H1 (cell line): ENCODE measurements at regions not wholly inside any gene's neighbourhood (a gene's known extent, or its start where the extent isn't known, plus 50 kb on each side); places are given as distances from the start of the nearest gene placed in this dataset.
A peak's percentile ranks its signal among the peaks of the same experiment; 100 is the strongest.

Experiments
- CTCF ChIA-PET: fragments of 300-600 bp; sonication (Branson Sonifier 250); formaldehyde crosslinking; loops from one replicate; lab custom pipeline; 2021; ENCODE audit not compliant: partially characterized antibody; lab: Charles Lee
- POLR2A ChIA-PET: fragments of 300-600 bp; sonication (Branson Sonifier 250); formaldehyde crosslinking; loops from one replicate; lab custom pipeline; 2021; ENCODE audit warnings: inconsistent platforms; ENCODE audit not compliant: partially characterized antibody; lab: Charles Lee
- DNase-seq, 2 experiments: peaks; one replicate each; pipeline versions ENCODE4 v3.0.0 to v3.0.0-alpha.2; 2010 to 2022; ENCODE audit warnings: low spot score in 2 of 2, low read depth in 1 of 2, mixed read lengths in 1 of 2
- FAIRE-seq: peaks from 2 replicates; lab custom pipeline; 2011; peaks lifted over from hg19 to GRCh38; lab: Jason Lieb, UNC
- H2AFZ ChIP-seq: 2 replicates; pipeline ENCODE4 v1.8.1; 2012; ENCODE audit warnings: low read length, inconsistent platforms
- H2AK5ac ChIP-seq: 2 replicates; pipeline ENCODE4 v1.6.1; 2013; ENCODE audit warnings: low read depth, low read length
- H2BK120ac ChIP-seq: replicated peaks from 2 replicates; pipeline ENCODE3; 2013; ENCODE audit warnings: low read depth, low read length, inconsistent platforms
- H2BK12ac ChIP-seq: 2 replicates; pipeline ENCODE4 v1.6.1; 2013; ENCODE audit warnings: low read depth, low read length
- H2BK15ac ChIP-seq: 2 replicates; pipeline ENCODE4 v1.6.1; 2013; ENCODE audit warnings: low read length
- H2BK20ac ChIP-seq: 2 replicates; pipeline ENCODE4 v1.6.1; 2013; ENCODE audit warnings: low read length
- H2BK5ac ChIP-seq: 2 replicates; pipeline ENCODE4 v1.6.1; 2013; ENCODE audit warnings: low read depth, low read length
- H3K14ac ChIP-seq: 2 replicates; pipeline ENCODE4 v1.6.1; 2013; ENCODE audit warnings: inconsistent platforms; ENCODE audit not compliant: insufficient read length
- H3K18ac ChIP-seq: 2 replicates; pipeline ENCODE4 v1.6.1; 2013; ENCODE audit warnings: low read length; ENCODE audit errors: extremely low read depth
- H3K23ac ChIP-seq: 2 replicates; pipeline ENCODE4 v1.6.1; 2013; ENCODE audit warnings: inconsistent platforms; ENCODE audit not compliant: insufficient read length
- H3K23me2 ChIP-seq: 2 replicates; pipeline ENCODE4 v1.6.1; 2013; ENCODE audit warnings: low read depth, low read length
- H3K27ac ChIP-seq: 2 replicates; pipeline ENCODE4 v1.6.1; 2011; ENCODE audit warnings: low read depth, low read length, inconsistent platforms
- H3K27me3 ChIP-seq, 4 experiments: replicated peaks in 1 of 4; 1 replicate in 1 of 4; 2 replicates in 3 of 4; pipeline versions ENCODE4 v1.6.1 to v1.8.1; 2011 to 2013; ENCODE audit warnings: low read length in 3 of 4, mild to moderate bottlenecking in 3 of 4, inconsistent platforms in 2 of 4, mixed read lengths in 2 of 4, moderate library complexity in 1 of 4; ENCODE audit not compliant: control insufficient read depth in 3 of 4, insufficient read depth in 3 of 4; ENCODE audit errors: extremely low read depth in 1 of 4
- H3K36me3 ChIP-seq, 4 experiments: 2 replicates each; pipeline versions ENCODE4 v1.6.1 to v1.8.1; 2011 to 2013; ENCODE audit warnings: mild to moderate bottlenecking in 4 of 4, low read length in 3 of 4, moderate library complexity in 2 of 4, control low read depth in 1 of 4, inconsistent platforms in 1 of 4; ENCODE audit not compliant: insufficient read depth in 4 of 4, control insufficient read depth in 2 of 4
- H3K4ac ChIP-seq: replicated peaks from 2 replicates; pipeline ENCODE3; 2013; ENCODE audit warnings: low read length, low read depth, mixed read lengths, inconsistent platforms; ENCODE audit not compliant: insufficient read length
- H3K4me1 ChIP-seq, 4 experiments: replicated peaks in 1 of 4; 1 replicate in 1 of 4; 2 replicates in 3 of 4; pipeline versions ENCODE4 v1.6.1 to v1.8.1; 2011 to 2013; ENCODE audit warnings: low read length in 3 of 4, inconsistent platforms in 2 of 4, mixed read lengths in 1 of 4; ENCODE audit not compliant: insufficient read depth in 4 of 4, control insufficient read depth in 3 of 4
- H3K4me2 ChIP-seq, 2 experiments: 2 replicates each; pipeline versions ENCODE4 v1.6.1 to v1.8.1; 2011 to 2013; ENCODE audit warnings: low read depth in 2 of 2, low read length in 2 of 2, control low read depth in 1 of 2, inconsistent platforms in 1 of 2, mild to moderate bottlenecking in 1 of 2; ENCODE audit not compliant: insufficient read depth in 1 of 2
- H3K4me3 ChIP-seq, 4 experiments: fragments of 200-600, 300-600 bp in 1 of 4; sonication (generic), shearing (Covaris generic), sonication (Bioruptor Twin) in 1 of 4; 2 replicates each; pipeline versions ENCODE4 v1.5.1 to v1.8.1; 2011 to 2016; ENCODE audit warnings: low read length in 4 of 4, low read depth in 3 of 4, control low read depth in 2 of 4, inconsistent platforms in 2 of 4, mild to moderate bottlenecking in 2 of 4, mixed read lengths in 1 of 4, moderate library complexity in 1 of 4; ENCODE audit not compliant: insufficient read depth in 2 of 4; ENCODE audit errors: extremely low read depth in 1 of 4
- H3K56ac ChIP-seq: replicated peaks from 2 replicates; pipeline ENCODE3; 2013; ENCODE audit warnings: low read depth, mild to moderate bottlenecking, mixed read lengths, low read length, inconsistent platforms; ENCODE audit not compliant: insufficient read length
- H3K79me1 ChIP-seq: 2 replicates; pipeline ENCODE4 v1.6.1; 2013; ENCODE audit warnings: low read depth, low read length, control low read depth
- H3K79me2 ChIP-seq, 2 experiments: 2 replicates each; pipeline versions ENCODE4 v1.6.1 to v1.8.1; 2012 to 2013; ENCODE audit warnings: low read length in 2 of 2, mild to moderate bottlenecking in 2 of 2, inconsistent platforms in 1 of 2; ENCODE audit not compliant: insufficient read depth in 2 of 2, control insufficient read depth in 1 of 2
- H3K9ac ChIP-seq, 4 experiments: replicated peaks in 1 of 4; 1 replicate in 1 of 4; 2 replicates in 3 of 4; pipeline versions ENCODE4 v1.6.1 to v1.8.1; 2011 to 2013; ENCODE audit warnings: low read depth in 3 of 4, low read length in 3 of 4, control low read depth in 2 of 4, mild to moderate bottlenecking in 2 of 4, moderate library complexity in 2 of 4, inconsistent platforms in 1 of 4; ENCODE audit errors: extremely low read depth in 1 of 4
- H3K9me3 ChIP-seq, 2 experiments: 2 replicates each; pipeline versions ENCODE4 v1.6.1 to v1.8.1; 2012 to 2013; ENCODE audit warnings: mild to moderate bottlenecking in 2 of 2, moderate library complexity in 2 of 2, control low read depth in 1 of 2, inconsistent platforms in 1 of 2, low read depth in 1 of 2, low read length in 1 of 2, mixed read lengths in 1 of 2; ENCODE audit not compliant: insufficient read depth in 2 of 2
- H4K20me1 ChIP-seq, 2 experiments: replicated peaks in 1 of 2; 2 replicates each; pipeline versions ENCODE3 to v1.8.1; 2011 to 2013; ENCODE audit warnings: inconsistent platforms in 2 of 2, low read length in 2 of 2, mild to moderate bottlenecking in 1 of 2; ENCODE audit not compliant: insufficient read depth in 2 of 2, control insufficient read depth in 1 of 2
- H4K5ac ChIP-seq: 2 replicates; pipeline ENCODE4 v1.6.1; 2013; ENCODE audit warnings: low read length, low read depth, mixed read lengths, inconsistent platforms; ENCODE audit not compliant: insufficient read length
- H4K8ac ChIP-seq: 2 replicates; pipeline ENCODE4 v1.8.0; 2013; ENCODE audit warnings: mild to moderate bottlenecking, moderate library complexity, low read length, inconsistent platforms; ENCODE audit not compliant: insufficient read depth; ENCODE audit errors: extremely low read depth
- H4K91ac ChIP-seq: replicated peaks from 2 replicates; pipeline ENCODE3; 2013; ENCODE audit warnings: low read length, mixed read lengths, inconsistent platforms; ENCODE audit not compliant: insufficient read length
- CTCF ChIP-seq, 3 experiments: IDR thresholded peaks; 1 replicate in 2 of 3; 2 replicates in 1 of 3; pipeline versions ENCODE4 v1.5.1 to v1.6.1; 2011; ENCODE audit warnings: low read length in 3 of 3, mild to moderate bottlenecking in 3 of 3, inconsistent platforms in 2 of 3, low read depth in 1 of 3, moderate library complexity in 1 of 3; ENCODE audit not compliant: insufficient read depth in 1 of 3; ENCODE audit errors: control extremely low read depth in 1 of 3
- SIX5 ChIP-seq: IDR thresholded peaks from 2 replicates; pipeline ENCODE4 v1.6.1; 2011; ENCODE audit warnings: mild to moderate bottlenecking, low read depth, low read length
- WGBS, 2 experiments: shearing (Covaris generic) in 1 of 2; methylation state at CpG; one replicate each; pipeline versions ENCODE4 v1.1.6 to v1.1.7; 2013 to 2015; ENCODE audit warnings: low lambda C conversion rate in 2 of 2, mixed read lengths in 2 of 2, inconsistent platforms in 1 of 2, low coverage in 1 of 2, missing lambda C conversion rate in 1 of 2; ENCODE audit not compliant: insufficient replicate concordance in 2 of 2, insufficient coverage in 1 of 2, insufficient read length in 1 of 2; ENCODE audit errors: extremely low coverage in 1 of 2, missing lambda C conversion rate in 1 of 2; 5-methylcytosine and 5-hydroxymethylcytosine counted together

DNA sequence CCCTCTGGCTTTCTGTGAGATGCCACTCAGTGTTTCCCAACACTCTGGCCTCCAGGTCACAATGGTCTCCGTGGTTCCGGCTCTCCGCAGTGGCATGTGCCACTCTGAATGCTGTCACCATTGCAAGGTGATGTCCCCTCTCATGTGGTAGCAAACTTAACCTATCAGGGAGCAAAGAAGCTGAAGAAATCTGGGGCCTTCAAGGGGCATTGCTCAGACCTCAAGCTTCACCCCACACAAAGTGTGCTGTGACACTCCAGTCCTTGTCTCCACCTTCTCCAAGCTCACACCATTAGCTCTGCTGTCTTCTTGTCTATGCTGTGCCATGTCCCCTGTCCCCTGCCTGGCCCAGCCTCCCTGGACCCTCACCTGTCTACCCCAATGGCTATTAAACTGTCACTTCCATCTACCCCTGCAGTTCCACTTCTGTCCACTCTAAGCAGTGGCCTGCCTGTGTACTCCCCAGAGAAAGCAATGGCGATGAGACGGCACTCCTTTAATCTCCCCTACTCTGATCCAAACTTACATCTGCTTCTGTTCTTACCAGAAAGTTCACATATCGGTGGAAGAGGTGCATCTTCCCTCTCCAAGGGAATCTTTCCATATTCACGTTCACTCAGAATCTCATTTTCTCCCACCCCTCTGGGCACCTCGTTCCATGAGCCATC, 93.7 kb downstream of the DHRS2 start:
- Histone ChIP-seq H3K23ac (no peak overlapping the region), H3K4ac (no peak overlapping the region), H2BK20ac (no peak overlapping the region), H3K4me3 (no peak overlapping the region), H3K9me3 (peaks cover 4 to 21% of the 10 kb centered on the region in 2 experiments; a peak in 3 of 4 replicates), H2AFZ (0 out of 2 replicates have a peak overlapping the region, but pooled peaks have one; percentile 6), H3K27ac (no peak overlapping the region), H3K79me2 (no peaks in the 10 kb centered on the region), H2AK5ac (no peak overlapping the region), H2BK15ac (0 out of 2 replicates have a peak overlapping the region, but pooled peaks have one; percentile 61), H4K20me1 (no peaks in the 10 kb centered on the region), H3K27me3 (no peaks in the 10 kb centered on the region), H2BK12ac (no peak overlapping the region), H3K56ac (no peak overlapping the region), H2BK120ac (no peak overlapping the region), H3K9ac (no peak overlapping the region), H4K8ac (no peak overlapping the region), H2BK5ac (no peak overlapping the region), H3K14ac (no peak overlapping the region), H3K18ac (no peak overlapping the region), H3K4me2 (no peak overlapping the region), H3K23me2 (no peaks in the 10 kb centered on the region), H3K79me1 (no peaks in the 10 kb centered on the region), H3K4me1 (peaks cover 0 to 4% (median 0%) of the 10 kb centered on the region in 4 experiments; a peak in 1 of 7 replicates), H4K91ac (no peak overlapping the region), H3K36me3 (no peaks in the 10 kb centered on the region), H4K5ac (no peak overlapping the region)
- TF ChIP-seq SIX5, result no peak
- TF ChIP-seq CTCF (IDR thresholded peaks at IDR 0.05; ENCODE audit: control extremely low read depth in 1 of 3, insufficient read depth in 1 of 3, low read depth in 1 of 3, low read length in 3 of 3), result peak in 2 of 3 experiments; percentile 8 to 27; a peak in 2 of 4 replicates
- WGBS, 2 experiments, result 69% methylated on average over 8 of the region's 8 CpGs; no CpG with 5 or more reads in 1 of the 2 experiments
- ChIA-PET CTCF (interaction anchor here (0.6 to 1.7 kb wide), 7 partner anchors 23 to 180 kb away, joined by 3 to 7 read pairs (median 3); no protein-coding TSS in a partner anchor), POLR2A (no interaction called here)
- DNase-seq (no peak), FAIRE-seq (no peak)
